Neuronal stem cell (in vitro differentiated cells): ENCODE measurements at regions not wholly inside any gene's neighbourhood (a gene's known extent, or its start where the extent isn't known, plus 50 kb on each side); places are given as distances from the start of the nearest gene placed in this dataset.

Experiments
- DNase-seq: peaks from one replicate; pipeline ENCODE4 v3.0.0-alpha.2; 2013; ENCODE audit warnings: low spot score
- H2AFZ ChIP-seq: one replicate; pipeline ENCODE4 v1.6.1; 2013; ENCODE audit warnings: mild to moderate bottlenecking, low read length, inconsistent platforms
- H2AK5ac ChIP-seq: 2 replicates; pipeline ENCODE4 v1.6.1; 2013; ENCODE audit warnings: low read depth, mild to moderate bottlenecking, inconsistent platforms, low read length, moderate library complexity, mixed read lengths
- H2BK120ac ChIP-seq: 2 replicates; pipeline ENCODE4 v1.6.1; 2013; ENCODE audit warnings: low read depth, mild to moderate bottlenecking, inconsistent platforms, low read length, moderate library complexity, mixed read lengths
- H2BK12ac ChIP-seq: one replicate; pipeline ENCODE4 v1.6.1; 2013; ENCODE audit warnings: low read length, inconsistent platforms
- H2BK15ac ChIP-seq: 2 replicates; pipeline ENCODE4 v1.6.1; 2013; ENCODE audit warnings: mild to moderate bottlenecking, low read length, inconsistent platforms, mixed read lengths
- H2BK5ac ChIP-seq: one replicate; pipeline ENCODE4 v1.6.1; 2013; ENCODE audit warnings: inconsistent platforms, mild to moderate bottlenecking, low read length, moderate library complexity
- H3K14ac ChIP-seq: one replicate; pipeline ENCODE4 v1.6.1; 2013; ENCODE audit warnings: low read length, inconsistent platforms
- H3K18ac ChIP-seq: 2 replicates; pipeline ENCODE4 v1.6.1; 2013; ENCODE audit warnings: low read length, inconsistent platforms
- H3K23ac ChIP-seq: 2 replicates; pipeline ENCODE4 v1.6.1; 2013; ENCODE audit warnings: low read depth, mild to moderate bottlenecking, mixed read lengths, low read length, inconsistent platforms; ENCODE audit not compliant: poor library complexity
- H3K27ac ChIP-seq: replicated peaks from 3 replicates; pipeline ENCODE4 v1.5.1; 2013; ENCODE audit warnings: low read length, inconsistent platforms
- H3K27me3 ChIP-seq, 3 experiments: 2 replicates each; pipeline ENCODE4 v1.6.1; 2013; ENCODE audit warnings: low read length in 3 of 3, mild to moderate bottlenecking in 2 of 3, inconsistent platforms in 1 of 3, low read depth in 1 of 3, mixed read lengths in 1 of 3, moderate library complexity in 1 of 3; ENCODE audit not compliant: control insufficient read depth in 3 of 3, insufficient read depth in 3 of 3
- H3K36me3 ChIP-seq, 2 donors: replicated peaks in 1 of 2; 2 replicates each; pipeline ENCODE4 v1.6.1; 2013; ENCODE audit warnings: low read length in 2 of 2; ENCODE audit not compliant: control insufficient read depth in 2 of 2, insufficient read depth in 2 of 2
- H3K4ac ChIP-seq: 2 replicates; pipeline ENCODE4 v1.6.1; 2013; ENCODE audit warnings: inconsistent platforms, mild to moderate bottlenecking, low read length, moderate library complexity
- H3K4me1 ChIP-seq, 2 donors: 1 replicate in 1 of 2; 2 replicates in 1 of 2; pipeline ENCODE4 v1.6.1; 2013; ENCODE audit warnings: low read length in 2 of 2, low read depth in 1 of 2; ENCODE audit not compliant: control insufficient read depth in 2 of 2, insufficient read depth in 1 of 2
- H3K4me2 ChIP-seq: one replicate; pipeline ENCODE4 v1.6.1; 2013; ENCODE audit warnings: mild to moderate bottlenecking, low read length, inconsistent platforms; ENCODE audit not compliant: insufficient read depth, poor library complexity, severe bottlenecking
- H3K4me3 ChIP-seq, 2 donors: 2 replicates each; pipeline ENCODE4 v1.5.1; 2013; ENCODE audit warnings: low read length in 2 of 2, mild to moderate bottlenecking in 2 of 2, inconsistent platforms in 1 of 2, moderate library complexity in 1 of 2
- H3K79me1 ChIP-seq: one replicate; pipeline ENCODE4 v1.6.1; 2013; ENCODE audit warnings: low read depth, mild to moderate bottlenecking, inconsistent platforms, low read length, moderate library complexity
- H3K9ac ChIP-seq: one replicate; pipeline ENCODE4 v1.6.1; 2013; ENCODE audit warnings: mild to moderate bottlenecking, low read depth, low read length, inconsistent platforms; ENCODE audit not compliant: poor library complexity
- H3K9me3 ChIP-seq, 2 donors: replicated peaks in 1 of 2; 2 replicates each; pipeline versions ENCODE3 to v1.6.1; 2013; ENCODE audit warnings: low read length in 2 of 2, mild to moderate bottlenecking in 2 of 2, inconsistent platforms in 1 of 2, low read depth in 1 of 2, mixed read lengths in 1 of 2, moderate library complexity in 1 of 2; ENCODE audit not compliant: control insufficient read depth in 2 of 2, insufficient read depth in 1 of 2
- H4K8ac ChIP-seq: one replicate; pipeline ENCODE4 v1.6.1; 2013; ENCODE audit warnings: low read depth, mild to moderate bottlenecking, inconsistent platforms, low read length, moderate library complexity
- H4K91ac ChIP-seq: one replicate; pipeline ENCODE4 v1.6.1; 2013; ENCODE audit warnings: low read length, low read depth, mild to moderate bottlenecking, inconsistent platforms; ENCODE audit not compliant: poor library complexity
- WGBS, 2 donors: extraction: QIAGEN DNeasy Blood & Tissue Kit; methylation state at CpG; one replicate each; pipeline ENCODE4 v1.1.7; 2013; ENCODE audit warnings: missing lambda C conversion rate in 2 of 2, mixed read lengths in 1 of 2; ENCODE audit not compliant: insufficient read length in 2 of 2, insufficient replicate concordance in 1 of 2; ENCODE audit errors: extremely low coverage in 2 of 2; 5-methylcytosine and 5-hydroxymethylcytosine counted together

DNA sequence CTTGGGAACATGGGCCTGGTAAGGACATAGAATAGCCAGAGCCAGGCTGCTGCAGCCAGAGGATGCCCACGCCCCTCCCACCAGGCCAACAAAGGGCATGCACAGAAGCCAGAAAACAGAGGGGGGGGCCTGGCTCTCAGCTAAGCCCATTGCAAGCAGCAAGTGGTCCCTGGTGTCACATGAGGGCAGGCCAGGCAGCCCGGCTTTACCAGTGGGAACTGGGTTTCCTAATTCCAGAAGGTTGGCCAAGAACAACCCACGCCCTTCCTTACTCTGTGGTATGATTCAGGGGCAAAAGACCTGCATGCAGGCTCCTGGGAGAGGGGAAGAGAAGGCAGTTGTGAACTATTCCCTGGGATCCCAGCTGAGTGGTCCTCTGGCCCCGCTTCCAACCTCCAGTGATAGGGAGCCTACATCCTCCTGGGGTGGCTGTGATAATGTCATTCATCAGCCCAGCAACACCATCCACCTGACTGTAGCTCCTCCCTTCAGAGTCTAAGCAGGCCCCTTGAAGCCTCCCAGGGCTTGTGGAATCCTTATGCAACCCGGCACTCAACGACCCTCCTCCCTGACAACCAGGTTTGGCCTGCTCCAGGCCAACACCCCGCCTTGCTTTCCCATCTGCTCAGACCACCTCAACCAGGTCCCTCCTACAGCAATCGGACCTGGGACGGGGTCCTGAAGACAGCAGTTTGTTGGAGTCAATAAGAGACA lies 62.1 kb upstream of the LMO1 start:
- no peaks in the 10 kb centered on the region for H3K9me3 ChIP-seq
- H3K4me2 ChIP-seq: no peak overlapping the region
- no peak overlapping the region for H3K14ac ChIP-seq
- no peak for DNase-seq
- no peak overlapping the region for H2AFZ ChIP-seq
- no peaks in the 10 kb centered on the region for H3K79me1 ChIP-seq
- H2BK15ac ChIP-seq: no peak overlapping the region
- no peak overlapping the region for H4K91ac ChIP-seq
- H2BK5ac ChIP-seq: no peak overlapping the region
- H3K4me1 ChIP-seq: peaks cover 12 to 25% of the 10 kb centered on the region in 2 donors
- no peak overlapping the region for H3K27ac ChIP-seq
- peaks cover 0 to 6% (median 0%) of the 10 kb centered on the region in 3 experiments for H3K27me3 ChIP-seq
- peak overlapping the region; percentile 38 for H3K18ac ChIP-seq
- no peak overlapping the region for H4K8ac ChIP-seq
- no peak overlapping the region for H2AK5ac ChIP-seq
- no peak overlapping the region for H3K4ac ChIP-seq
- no peak overlapping the region for H2BK120ac ChIP-seq
- H2BK12ac ChIP-seq: no peak overlapping the region
- H3K36me3 ChIP-seq: no peaks in the 10 kb centered on the region
- H3K23ac ChIP-seq: peak overlapping the region; percentile 34
- no CpG with 5 or more reads among the region's 9 CpGs for WGBS, 2 donors
- H3K9ac ChIP-seq: no peak overlapping the region
- H3K4me3 ChIP-seq: no peak overlapping the region

GRCh38 chr11:8323161-8323935 lies 59.7 kb upstream of the LMO1 start:
- Histone ChIP-seq H3K27me3 (peaks cover 0 to 11% (median 0%) of the 10 kb centered on the region in 3 experiments), H3K4me2 (no peak overlapping the region), H3K18ac (peak overlapping the region; percentile 82), H2BK15ac (peak overlapping the region; percentile 69), H2AFZ (no peak overlapping the region), H2BK12ac (no peak overlapping the region), H2BK120ac (no peak overlapping the region), H4K91ac (no peak overlapping the region), H3K36me3 (no peaks in the 10 kb centered on the region), H3K4me1 (peaks cover 0 to 11% of the 10 kb centered on the region in 2 donors), H4K8ac (no peak overlapping the region), H3K14ac (peak overlapping the region; percentile 21), H2AK5ac (peak overlapping the region; percentile 31), H3K27ac (no peak overlapping the region), H2BK5ac (no peak overlapping the region), H3K79me1 (no peaks in the 10 kb centered on the region), H3K4me3 (no peak overlapping the region), H3K4ac (no peak overlapping the region), H3K23ac (peak overlapping the region; percentile 68), H3K9ac (no peak overlapping the region), H3K9me3 (no peaks in the 10 kb centered on the region)
- WGBS, 2 donors: no CpG with 5 or more reads among the region's 13 CpGs
- DNase-seq: no peak

DNA sequence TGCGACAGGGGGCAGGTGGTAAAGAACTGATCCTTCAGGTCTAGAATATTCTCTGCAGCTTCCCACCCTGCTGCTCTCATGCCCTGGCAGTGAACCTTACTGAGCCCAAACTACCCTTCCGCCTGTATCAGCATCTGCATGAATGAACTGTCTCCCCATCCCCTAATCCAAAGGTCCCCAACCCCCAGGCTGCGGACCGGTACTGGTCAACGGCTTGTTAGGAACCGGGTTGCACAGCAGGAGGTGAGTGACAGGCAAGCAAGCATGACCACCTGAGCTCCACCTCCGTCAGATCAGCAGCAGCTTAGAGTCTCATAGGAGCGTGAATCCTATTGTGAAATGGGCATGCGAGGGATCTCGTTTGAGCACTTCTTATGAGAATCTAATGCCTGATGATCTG lies 58.2 kb upstream of the LMO1 start:
- Histone ChIP-seq H3K23ac (no peak overlapping the region), H3K4me3 (no peak overlapping the region), H3K4ac (no peak overlapping the region), H2BK15ac (no peak overlapping the region), H2AK5ac (no peak overlapping the region), H3K18ac (no peak overlapping the region), H3K4me2 (no peak overlapping the region), H2AFZ (no peak overlapping the region), H3K9me3 (no peaks in the 10 kb centered on the region), H2BK12ac (no peak overlapping the region), H4K91ac (no peak overlapping the region), H3K9ac (no peak overlapping the region), H2BK120ac (no peak overlapping the region), H3K4me1 (peaks cover 0 to 7% of the 10 kb centered on the region in 2 donors), H3K36me3 (no peaks in the 10 kb centered on the region), H3K27ac (no peak overlapping the region), H3K79me1 (no peaks in the 10 kb centered on the region), H3K14ac (no peak overlapping the region), H4K8ac (no peak overlapping the region), H3K27me3 (peaks cover 0 to 12% (median 0%) of the 10 kb centered on the region in 3 experiments), H2BK5ac (no peak overlapping the region)
- WGBS, 2 donors: no CpG with 5 or more reads among the region's 10 CpGs
- DNase-seq: no peak

GRCh38 chr11:8320076-8320475 lies 56.4 kb upstream of the LMO1 start:
- Histone ChIP-seq H2BK12ac (no peak overlapping the region), H3K27me3 (peaks cover 0 to 25% (median 3%) of the 10 kb centered on the region in 3 experiments), H2AK5ac (peak overlapping the region; percentile 46), H3K27ac (no peak overlapping the region), H3K4ac (no peak overlapping the region), H2BK120ac (no peak overlapping the region), H3K4me1 (no peaks in the 10 kb centered on the region), H3K9ac (no peak overlapping the region), H3K23ac (no peak overlapping the region), H2BK15ac (no peak overlapping the region), H3K79me1 (no peaks in the 10 kb centered on the region), H2AFZ (no peak overlapping the region), H3K4me3 (no peak overlapping the region), H3K9me3 (no peaks in the 10 kb centered on the region), H3K4me2 (no peak overlapping the region), H4K8ac (no peak overlapping the region), H3K14ac (no peak overlapping the region), H3K36me3 (no peaks in the 10 kb centered on the region), H2BK5ac (no peak overlapping the region), H4K91ac (no peak overlapping the region), H3K18ac (no peak overlapping the region)
- DNase-seq: no peak
- WGBS, 2 donors: no CpG with 5 or more reads among the region's 5 CpGs
